ENCODE measurements at regions not wholly inside any gene's neighbourhood (a gene's known extent, or its start where the extent isn't known, plus 50 kb on each side); places are given as distances from the start of the nearest gene placed in this dataset.

GRCh38 chr14:45868377-45868776 lies 615.4 kb upstream of the MIS18BP1 start:
- Histone ChIP-seq H2AK9ac (replicated peaks; ENCODE audit: low read depth, low read length, poor library complexity) (no peak overlapping the region), H2BK120ac (ENCODE audit: low read depth, low read length) (no peak overlapping the region), H3K79me1 (ENCODE audit: low read depth in 1 of 2, low read length in 2 of 2) (no peaks in the 10 kb centered on the region), H3K9ac (ENCODE audit: low read depth, low read length) (no peak overlapping the region), H2BK5ac (ENCODE audit: low read depth, low read length, poor library complexity, severe bottlenecking) (no peak overlapping the region), H2BK15ac (ENCODE audit: low read depth, low read length) (no peak overlapping the region), H3K4ac (ENCODE audit: low read depth, low read length) (no peak overlapping the region), H3K4me1 (ENCODE audit: control insufficient read depth, insufficient read depth, low read length) (no peaks in the 10 kb centered on the region), H3K27me3 (ENCODE audit: control insufficient read depth, insufficient read depth, low read length) (no peaks in the 10 kb centered on the region), H4K5ac (ENCODE audit: low read depth, low read length) (no peak overlapping the region), H4K20me1 (ENCODE audit: insufficient read depth, low read length) (no peaks in the 10 kb centered on the region), H3K56ac (ENCODE audit: extremely low read depth, insufficient read depth, low read length) (no peak overlapping the region), H3K9me3 (ENCODE audit: control insufficient read depth, insufficient read depth, low read length) (peaks cover 13% of the 10 kb centered on the region), H2AFZ (replicated peaks; ENCODE audit: low read length, poor library complexity) (no peak overlapping the region), H3K4me3 (ENCODE audit: insufficient read depth, low read depth, low read length) (no peak overlapping the region), H3K9me1 (ENCODE audit: insufficient read depth, low read length) (no peaks in the 10 kb centered on the region), H3K27ac (ENCODE audit: insufficient read depth, low read length) (no peak overlapping the region), H4K8ac (ENCODE audit: low read depth in 2 of 2, low read length in 2 of 2) (no peak overlapping the region), H3K14ac (replicated peaks; ENCODE audit: low read depth, low read length) (no peak overlapping the region), H2BK20ac (ENCODE audit: low read depth, low read length) (no peak overlapping the region), H3K4me2 (ENCODE audit: low read depth, low read length) (no peak overlapping the region), H3K23ac (ENCODE audit: low read depth, low read length) (no peak overlapping the region), H4K91ac (ENCODE audit: insufficient read depth, low read depth, low read length) (no peak overlapping the region), H2AK5ac (ENCODE audit: low read depth, low read length) (no peak overlapping the region), H3K36me3 (ENCODE audit: control insufficient read depth, insufficient read depth, low read length) (no peaks in the 10 kb centered on the region), H3K18ac (ENCODE audit: low read depth, low read length) (no peak overlapping the region)
- CTCF ChIA-PET, result no interaction called here
- BruUV-seq (replicated peaks), result no TSS peak
- DNase-seq (no peak), ATAC-seq (ENCODE audit: low read depth) (no peak)
- POLR2A ChIA-PET (ENCODE audit: unreplicated experiment), result no interaction called here
- intact Hi-C loops (cut with micrococcal nuclease), result no loop called here
- dilution Hi-C loops (cut with HindIII; ENCODE audit: low sequenced_read_pairs, unreplicated experiment), result no loop called here
- TF ChIP-seq MAZ (IDR thresholded peaks at IDR 0.05; ENCODE audit: borderline replicate concordance, low read depth, low read length), result no peak
- in situ Hi-C loops (cut with MboI; ENCODE audit: low sequenced_read_pairs), result no loop called here
- no CpG with 5 or more reads among the region's 2 CpGs for WGBS, 2 experiments (ENCODE audit: extremely low coverage in 2 of 2, insufficient read length in 1 of 2)
